T47D (cell line): ENCODE measurements at regions not wholly inside any gene's neighbourhood (a gene's known extent, or its start where the extent isn't known, plus 50 kb on each side); places are given as distances from the start of the nearest gene placed in this dataset.

Experiments used
- DNase-seq, 2 experiments: peaks; one replicate each; pipeline versions ENCODE4 v3.0.0 to v3.0.0-alpha.2; 2011 to 2012; ENCODE audit warnings: low read depth in 1 of 2, low spot score in 1 of 2
- JUND ChIP-seq: IDR thresholded peaks from 2 replicates; pipeline ENCODE4 v1.6.1; 2012; ENCODE audit warnings: low read depth
- in situ Hi-C: cut with HindIII; loops from 2 replicates; pipeline ENCODE4 v1.10.0; 2016; ENCODE audit warnings: low sequenced_read_pairs, low pct_unique_long_range_greater_than_20kb

GRCh38 chr2:177314722-177315264 lies 50.3 kb upstream of the NFE2L2 start:
- in situ Hi-C loops, result no loop called here
- no peak for DNase-seq
- no peak for TF ChIP-seq JUND

GRCh38 chr2:177315364-177315763 lies 50.8 kb upstream of the NFE2L2 start:
- TF ChIP-seq JUND, result no peak
- in situ Hi-C loops, result no loop called here
- DNase-seq, result no peak

- TF ChIP-seq JUND, result no peak
- in situ Hi-C loops, result no loop called here
These were observed 52.2 kb upstream of the NFE2L2 start for GRCh38 chr2:177316756-177317155.

GRCh38 chr2:177317443-177317842 lies 52.9 kb upstream of the NFE2L2 start:
- DNase-seq, result no peak
- no peak for TF ChIP-seq JUND
- in situ Hi-C loops, result no loop called here

More at GRCh38 chr2:177316756-177317155, 52.2 kb upstream of the NFE2L2 start:
- no peak for DNase-seq

GRCh38 chr2:177317857-177318256 lies 53.3 kb upstream of the NFE2L2 start:
- in situ Hi-C loops, result no loop called here
- no peak for TF ChIP-seq JUND
- no peak for DNase-seq

GRCh38 chr2:177318613-177319012 lies 54.1 kb upstream of the NFE2L2 start:
- no peak for TF ChIP-seq JUND
- in situ Hi-C loops, result no loop called here
- no peak for DNase-seq

- no peak for TF ChIP-seq JUND
- in situ Hi-C loops, result no loop called here
- no peak for DNase-seq
These were observed 56.1 kb upstream of the NFE2L2 start for GRCh38 chr2:177320596-177320995.

GRCh38 chr2:177322801-177323261 lies 58.3 kb upstream of the NFE2L2 start:
- in situ Hi-C loops, result no loop called here
- peak; percentile 7 to 61 for DNase-seq
- TF ChIP-seq JUND, result no peak

GRCh38 chr2:177324797-177325196 lies 60.3 kb upstream of the NFE2L2 start:
- no peak for TF ChIP-seq JUND
- no peak for DNase-seq
- in situ Hi-C loops, result no loop called here

- no peak for TF ChIP-seq JUND
- in situ Hi-C loops, result no loop called here
- DNase-seq, result no peak
These were observed 61.0 kb upstream of the NFE2L2 start for GRCh38 chr2:177325554-177325953.

- no peak for DNase-seq
- in situ Hi-C loops, result no loop called here
- no peak for TF ChIP-seq JUND
These were observed 61.5 kb upstream of the NFE2L2 start for GRCh38 chr2:177326005-177326404.

GRCh38 chr2:177326591-177326990 lies 62.1 kb upstream of the NFE2L2 start:
- no peak for TF ChIP-seq JUND
- DNase-seq, result no peak
- in situ Hi-C loops, result no loop called here

- no peak for DNase-seq
- in situ Hi-C loops, result no loop called here
- TF ChIP-seq JUND, result no peak
These were observed 62.5 kb upstream of the NFE2L2 start for GRCh38 chr2:177327009-177327408.

GRCh38 chr2:177328056-177328455 lies 63.5 kb upstream of the NFE2L2 start:
- DNase-seq, result no peak
- TF ChIP-seq JUND, result no peak
- in situ Hi-C loops, result no loop called here
